ENCODE measurements at regions not wholly inside any gene's neighbourhood (a gene's known extent, or its start where the extent isn't known, plus 50 kb on each side); places are given as distances from the start of the nearest gene placed in this dataset.

DNA sequence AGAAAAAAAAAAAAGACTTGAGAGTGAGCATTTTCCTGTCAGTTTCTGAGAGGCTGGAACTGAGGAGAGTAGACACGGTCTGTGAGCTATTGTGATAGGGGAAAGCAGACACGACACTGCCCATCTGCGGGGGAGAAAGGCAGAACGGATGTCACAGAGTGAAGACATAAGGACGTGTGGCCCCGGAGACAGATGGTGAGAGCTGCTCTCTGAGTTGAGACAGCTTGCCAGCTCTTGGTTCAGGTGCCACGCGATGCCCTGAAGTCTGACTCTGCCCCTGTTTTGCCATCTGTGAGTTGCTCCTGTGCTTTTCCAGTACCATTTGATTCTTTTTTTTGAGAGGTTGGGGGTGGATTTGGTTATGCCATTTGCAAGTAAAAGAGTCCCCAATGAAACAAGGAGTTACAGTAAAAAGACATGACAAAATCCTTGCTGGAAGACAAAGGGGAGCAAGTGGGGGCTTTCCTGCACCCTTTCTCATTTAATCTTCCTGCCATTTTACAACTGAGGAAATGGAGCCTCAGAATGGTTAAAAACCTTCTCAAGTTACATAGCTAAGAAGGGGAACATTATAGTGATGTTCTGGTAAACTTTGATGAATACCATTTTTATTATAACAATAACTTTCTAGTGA, 128.9 kb upstream of the DNAH14 start:
- no peaks in the 10 kb centered on the region for H3K27me3 ChIP-seq (ENCODE audit: control insufficient read depth in 1 of 2, insufficient read depth in 2 of 2, low read length in 2 of 2)
- no peak for ATAC-seq (ENCODE audit: poor library complexity)
- H3K4me1 ChIP-seq (ENCODE audit: insufficient read depth, low read length), result no peaks in the 10 kb centered on the region
- no peaks in the 10 kb centered on the region for H3K9me3 ChIP-seq (ENCODE audit: control insufficient read depth in 1 of 2, insufficient read depth in 1 of 2, low read length in 2 of 2)
- H3K36me3 Mint-ChIP-seq (ENCODE audit: low read depth), result no peaks in the 10 kb centered on the region
- TF ChIP-seq, protein P1, sequence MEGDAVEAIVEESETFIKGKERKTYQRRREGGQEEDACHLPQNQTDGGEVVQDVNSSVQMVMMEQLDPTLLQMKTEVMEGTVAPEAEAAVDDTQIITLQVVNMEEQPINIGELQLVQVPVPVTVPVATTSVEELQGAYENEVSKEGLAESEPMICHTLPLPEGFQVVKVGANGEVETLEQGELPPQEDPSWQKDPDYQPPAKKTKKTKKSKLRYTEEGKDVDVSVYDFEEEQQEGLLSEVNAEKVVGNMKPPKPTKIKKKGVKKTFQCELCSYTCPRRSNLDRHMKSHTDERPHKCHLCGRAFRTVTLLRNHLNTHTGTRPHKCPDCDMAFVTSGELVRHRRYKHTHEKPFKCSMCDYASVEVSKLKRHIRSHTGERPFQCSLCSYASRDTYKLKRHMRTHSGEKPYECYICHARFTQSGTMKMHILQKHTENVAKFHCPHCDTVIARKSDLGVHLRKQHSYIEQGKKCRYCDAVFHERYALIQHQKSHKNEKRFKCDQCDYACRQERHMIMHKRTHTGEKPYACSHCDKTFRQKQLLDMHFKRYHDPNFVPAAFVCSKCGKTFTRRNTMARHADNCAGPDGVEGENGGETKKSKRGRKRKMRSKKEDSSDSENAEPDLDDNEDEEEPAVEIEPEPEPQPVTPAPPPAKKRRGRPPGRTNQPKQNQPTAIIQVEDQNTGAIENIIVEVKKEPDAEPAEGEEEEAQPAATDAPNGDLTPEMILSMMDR (IDR thresholded peaks at IDR 0.05), result no peak
- H3K36me3 ChIP-seq (ENCODE audit: insufficient read depth, low read length), result no peaks in the 10 kb centered on the region
- ChIA-PET POLR2A (no interaction called here), CTCF (no interaction called here)
- intact Hi-C loops (cut with DNase I, micrococcal nuclease), result no loop called here
- no peak overlapping the region for H3K4me3 Mint-ChIP-seq
- H3K4me1 Mint-ChIP-seq (ENCODE audit: low read depth), result no peaks in the 10 kb centered on the region
- H3K27me3 Mint-ChIP-seq, result no peaks in the 10 kb centered on the region
- no peak for DNase-seq
- H3K9me3 Mint-ChIP-seq, result no peaks in the 10 kb centered on the region
- H3K27ac ChIP-seq (ENCODE audit: low read depth in 1 of 2, low read length in 2 of 2), result no peak overlapping the region
- no peak overlapping the region for H3K4me3 ChIP-seq (ENCODE audit: low read length)
- no peak overlapping the region for H3K27ac Mint-ChIP-seq

DNA sequence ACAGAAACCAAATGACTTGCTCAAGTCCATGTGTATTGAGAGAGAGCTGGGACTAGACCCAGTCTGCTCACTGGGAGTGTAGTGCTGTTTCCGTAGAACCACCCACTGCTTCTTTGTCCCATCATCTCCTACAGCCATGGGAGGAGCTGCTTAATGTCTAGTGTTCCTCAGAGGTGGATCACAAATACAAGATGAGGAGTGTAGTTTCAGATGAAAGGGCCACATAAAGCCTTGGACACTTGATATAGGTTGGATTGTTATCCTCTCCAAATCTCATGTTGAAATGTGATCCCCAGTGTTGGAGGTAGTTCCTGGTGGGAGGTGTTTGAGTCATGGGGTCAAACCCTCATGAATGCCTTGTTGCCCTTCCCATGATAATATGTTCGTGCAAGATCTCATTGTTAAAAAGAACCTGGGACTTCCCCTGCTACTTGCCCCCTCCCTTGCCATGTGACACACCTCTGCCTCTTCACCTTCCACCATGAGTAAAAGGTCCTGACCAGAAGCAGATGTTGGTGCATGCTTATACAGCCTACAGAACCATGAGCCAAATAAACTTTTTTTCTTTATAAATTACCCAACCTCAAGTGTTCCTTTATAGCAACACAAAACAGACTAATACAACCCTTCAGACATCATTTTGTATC, 127.5 kb upstream of the DNAH14 start:
- no peaks in the 10 kb centered on the region for H3K36me3 ChIP-seq (ENCODE audit: insufficient read depth, low read length)
- Mint-ChIP-seq H3K4me1 (ENCODE audit: low read depth) (no peaks in the 10 kb centered on the region), H3K9me3 (no peaks in the 10 kb centered on the region), H3K27me3 (no peaks in the 10 kb centered on the region), H3K4me3 (no peak overlapping the region), H3K36me3 (ENCODE audit: low read depth) (no peaks in the 10 kb centered on the region), H3K27ac (no peak overlapping the region)
- no peaks in the 10 kb centered on the region for H3K9me3 ChIP-seq (ENCODE audit: control insufficient read depth in 1 of 2, insufficient read depth in 1 of 2, low read length in 2 of 2)
- DNase-seq (no peak), ATAC-seq (ENCODE audit: poor library complexity) (no peak)
- POLR2A ChIA-PET, result no interaction called here
- TF ChIP-seq, protein P1 (IDR thresholded peaks at IDR 0.05), result no peak
- no peak overlapping the region for H3K4me3 ChIP-seq (ENCODE audit: low read length)
- no peaks in the 10 kb centered on the region for H3K4me1 ChIP-seq (ENCODE audit: insufficient read depth, low read length)
- CTCF ChIA-PET, result no interaction called here
- intact Hi-C loops (cut with DNase I, micrococcal nuclease), result no loop called here
- H3K27me3 ChIP-seq (ENCODE audit: control insufficient read depth in 1 of 2, insufficient read depth in 2 of 2, low read length in 2 of 2), result no peaks in the 10 kb centered on the region
- H3K27ac ChIP-seq (ENCODE audit: low read depth in 1 of 2, low read length in 2 of 2), result no peak overlapping the region

DNA sequence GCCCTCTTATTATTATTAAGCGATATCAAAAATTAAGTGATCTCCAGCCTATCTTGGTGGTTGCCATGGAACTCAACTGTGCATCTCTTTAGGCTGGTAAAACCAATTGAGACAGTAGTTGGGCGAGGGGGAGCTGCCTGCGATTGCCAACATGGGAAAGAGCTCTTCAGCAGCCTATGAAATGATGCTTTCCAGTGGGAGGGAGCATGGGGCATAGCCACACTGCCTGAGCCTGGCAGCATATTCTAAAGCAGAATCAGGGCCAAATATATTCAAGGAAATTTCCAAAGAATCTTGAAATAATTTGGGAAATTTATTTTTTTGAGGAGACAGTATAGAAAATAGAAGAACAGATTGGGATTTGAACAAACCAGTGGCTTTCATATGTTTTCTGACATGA, 126.9 kb upstream of the DNAH14 start:
- intact Hi-C loops (cut with DNase I, micrococcal nuclease), result no loop called here
- H3K27ac ChIP-seq (ENCODE audit: low read depth in 1 of 2, low read length in 2 of 2), result no peak overlapping the region
- no peaks in the 10 kb centered on the region for H3K27me3 ChIP-seq (ENCODE audit: control insufficient read depth in 1 of 2, insufficient read depth in 2 of 2, low read length in 2 of 2)
- POLR2A ChIA-PET, result no interaction called here
- Mint-ChIP-seq H3K4me3 (no peak overlapping the region), H3K4me1 (ENCODE audit: low read depth) (no peaks in the 10 kb centered on the region), H3K36me3 (ENCODE audit: low read depth) (no peaks in the 10 kb centered on the region), H3K27me3 (no peaks in the 10 kb centered on the region), H3K27ac (no peak overlapping the region), H3K9me3 (no peaks in the 10 kb centered on the region)
- DNase-seq, result no peak
- ATAC-seq (ENCODE audit: poor library complexity), result no peak
- H3K36me3 ChIP-seq (ENCODE audit: insufficient read depth, low read length), result no peaks in the 10 kb centered on the region
- H3K4me1 ChIP-seq (ENCODE audit: insufficient read depth, low read length), result no peaks in the 10 kb centered on the region
- H3K4me3 ChIP-seq (ENCODE audit: low read length), result no peak overlapping the region
- CTCF ChIA-PET, result no interaction called here
- TF ChIP-seq, protein P1 (IDR thresholded peaks at IDR 0.05), result no peak
- no peaks in the 10 kb centered on the region for H3K9me3 ChIP-seq (ENCODE audit: control insufficient read depth in 1 of 2, insufficient read depth in 1 of 2, low read length in 2 of 2)

Measured in CD4-positive, alpha-beta T cell (primary cell).